Endodermal cell (in vitro differentiated cells): ENCODE measurements at regions not wholly inside any gene's neighbourhood (a gene's known extent, or its start where the extent isn't known, plus 50 kb on each side); places are given as distances from the start of the nearest gene placed in this dataset.

Experiments used
- DNase-seq: peaks from one replicate; pipeline ENCODE4 v3.0.0-alpha.2; 2017
- H3K27ac ChIP-seq: 2 replicates; pipeline ENCODE4 v1.5.1; 2013; ENCODE audit warnings: mild to moderate bottlenecking, low read depth, low read length, moderate library complexity
- H3K27me3 ChIP-seq: 2 replicates; pipeline ENCODE4 v1.6.1; 2013; ENCODE audit warnings: mild to moderate bottlenecking, low read length, moderate library complexity; ENCODE audit not compliant: insufficient read depth, control insufficient read depth, poor library complexity, severe bottlenecking
- H3K36me3 ChIP-seq: 2 replicates; pipeline ENCODE4 v1.7.0; 2013; ENCODE audit warnings: mild to moderate bottlenecking, low read length, moderate library complexity; ENCODE audit not compliant: control insufficient read depth, insufficient read depth
- H3K4me1 ChIP-seq: one replicate; pipeline ENCODE4 v1.7.0; 2013; ENCODE audit warnings: low read length; ENCODE audit not compliant: control insufficient read depth, insufficient read depth
- H3K4me3 ChIP-seq: 2 replicates; pipeline ENCODE4 v1.5.1; 2013; ENCODE audit warnings: mild to moderate bottlenecking, low read length, moderate library complexity
- H3K9ac ChIP-seq: 2 replicates; pipeline ENCODE4 v1.6.1; 2013; ENCODE audit warnings: mild to moderate bottlenecking, low read length, moderate library complexity; ENCODE audit not compliant: poor library complexity, severe bottlenecking; ENCODE audit errors: extremely low read depth
- H3K9me3 ChIP-seq: 2 replicates; pipeline ENCODE4 v1.6.1; 2013; ENCODE audit warnings: mild to moderate bottlenecking, low read length, moderate library complexity; ENCODE audit not compliant: control insufficient read depth
- H3K27ac Mint-ChIP-seq: 2 replicates; pipeline ENCODE4 v1.8.0; 2020; ENCODE audit warnings: mixed read lengths
- H3K27me3 Mint-ChIP-seq: 2 replicates; pipeline ENCODE4 v1.8.0; 2021; ENCODE audit warnings: mild to moderate bottlenecking, mixed read lengths; ENCODE audit not compliant: insufficient read depth
- H3K36me3 Mint-ChIP-seq: 2 replicates; pipeline ENCODE4 v1.8.0; 2020; ENCODE audit warnings: low read depth, mixed read lengths
- H3K4me1 Mint-ChIP-seq: 2 replicates; pipeline ENCODE4 v1.8.0; 2020; ENCODE audit warnings: mixed read lengths
- H3K4me3 Mint-ChIP-seq: 2 replicates; pipeline ENCODE4 v1.8.0; 2020; ENCODE audit warnings: mild to moderate bottlenecking, moderate library complexity, mixed read lengths
- H3K9me3 Mint-ChIP-seq: 2 replicates; pipeline ENCODE4 v1.8.0; 2020; ENCODE audit warnings: mild to moderate bottlenecking, mixed read lengths
- WGBS, 2 experiments: methylation state at CpG; one replicate each; pipeline versions ENCODE4 v1.1.5 to v1.1.7; 2013; ENCODE audit warnings: missing lambda C conversion rate in 2 of 2, mixed read lengths in 1 of 2; ENCODE audit not compliant: insufficient coverage in 1 of 2, insufficient read length in 1 of 2; 5-methylcytosine and 5-hydroxymethylcytosine counted together
- TF ChIP-seq, protein P1 (sequence below): fragments of 200-600 bp; sonication (generic); conservative IDR thresholded peaks from 2 replicates; pipeline ENCODE4 v1.5.0; 2021; ENCODE audit warnings: antibody characterized with exemption, mild to moderate bottlenecking

DNA sequence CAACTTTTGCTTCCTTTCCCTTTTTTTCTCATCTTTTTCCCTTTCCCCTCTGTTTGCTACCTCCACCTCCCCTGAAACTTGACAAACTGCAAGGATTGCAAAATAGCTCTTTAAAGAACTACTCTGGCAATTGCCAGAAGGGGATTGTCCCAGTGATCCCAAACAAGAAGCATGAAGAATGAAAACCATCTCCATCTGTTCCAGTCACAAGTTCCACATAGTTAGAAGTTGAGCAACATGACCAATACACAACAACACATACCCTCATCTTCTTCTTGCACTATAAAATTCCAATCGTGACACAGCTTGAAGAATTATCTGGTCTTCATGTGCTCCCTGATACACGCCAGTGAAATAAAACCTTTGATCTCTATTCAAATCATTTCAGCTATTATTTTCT, 93.7 kb upstream of the USP15 start:
- no peaks in the 10 kb centered on the region for H3K27me3 ChIP-seq
- no peak for DNase-seq
- TF ChIP-seq, protein P1, sequence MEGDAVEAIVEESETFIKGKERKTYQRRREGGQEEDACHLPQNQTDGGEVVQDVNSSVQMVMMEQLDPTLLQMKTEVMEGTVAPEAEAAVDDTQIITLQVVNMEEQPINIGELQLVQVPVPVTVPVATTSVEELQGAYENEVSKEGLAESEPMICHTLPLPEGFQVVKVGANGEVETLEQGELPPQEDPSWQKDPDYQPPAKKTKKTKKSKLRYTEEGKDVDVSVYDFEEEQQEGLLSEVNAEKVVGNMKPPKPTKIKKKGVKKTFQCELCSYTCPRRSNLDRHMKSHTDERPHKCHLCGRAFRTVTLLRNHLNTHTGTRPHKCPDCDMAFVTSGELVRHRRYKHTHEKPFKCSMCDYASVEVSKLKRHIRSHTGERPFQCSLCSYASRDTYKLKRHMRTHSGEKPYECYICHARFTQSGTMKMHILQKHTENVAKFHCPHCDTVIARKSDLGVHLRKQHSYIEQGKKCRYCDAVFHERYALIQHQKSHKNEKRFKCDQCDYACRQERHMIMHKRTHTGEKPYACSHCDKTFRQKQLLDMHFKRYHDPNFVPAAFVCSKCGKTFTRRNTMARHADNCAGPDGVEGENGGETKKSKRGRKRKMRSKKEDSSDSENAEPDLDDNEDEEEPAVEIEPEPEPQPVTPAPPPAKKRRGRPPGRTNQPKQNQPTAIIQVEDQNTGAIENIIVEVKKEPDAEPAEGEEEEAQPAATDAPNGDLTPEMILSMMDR = no peak
- Mint-ChIP-seq H3K36me3 (no peaks in the 10 kb centered on the region), H3K4me1 (no peaks in the 10 kb centered on the region), H3K27ac (no peak overlapping the region), H3K4me3 (no peak overlapping the region), H3K27me3 (no peaks in the 10 kb centered on the region), H3K9me3 (no peaks in the 10 kb centered on the region)
- no peak overlapping the region for H3K4me3 ChIP-seq
- WGBS, 2 experiments = 86 to 100% methylated on average over 2 of the region's 2 CpGs
- H3K36me3 ChIP-seq = no peaks in the 10 kb centered on the region
- no peaks in the 10 kb centered on the region for H3K4me1 ChIP-seq
- H3K9me3 ChIP-seq = no peaks in the 10 kb centered on the region
- no peak overlapping the region for H3K9ac ChIP-seq
- H3K27ac ChIP-seq = no peak overlapping the region

DNA sequence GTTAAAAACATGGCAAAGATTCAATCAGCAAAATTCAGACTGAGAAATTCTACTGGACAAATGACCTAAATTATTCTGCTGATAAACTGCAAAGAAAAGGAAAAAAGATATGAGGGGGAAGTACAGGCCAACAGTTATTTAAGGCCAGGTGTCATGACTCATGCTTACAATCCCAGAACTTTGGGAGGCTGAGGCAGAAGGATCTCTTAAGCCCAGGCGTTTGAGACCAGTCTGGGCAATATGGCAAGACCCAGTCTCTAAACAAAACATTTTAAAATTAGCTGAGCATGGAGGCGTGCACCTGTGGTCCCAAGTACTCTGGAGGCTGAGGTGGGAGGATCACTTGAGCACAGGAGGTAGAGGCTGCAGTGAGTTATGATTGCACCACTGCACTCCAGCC, 91.8 kb upstream of the USP15 start:
- no peak overlapping the region for H3K4me3 ChIP-seq
- Mint-ChIP-seq H3K4me1 (no peaks in the 10 kb centered on the region), H3K9me3 (no peaks in the 10 kb centered on the region), H3K36me3 (no peaks in the 10 kb centered on the region), H3K4me3 (no peak overlapping the region), H3K27me3 (no peaks in the 10 kb centered on the region), H3K27ac (no peak overlapping the region)
- no peaks in the 10 kb centered on the region for H3K27me3 ChIP-seq
- H3K9me3 ChIP-seq = no peaks in the 10 kb centered on the region
- 88 to 100% methylated on average over 1 to 2 of the region's 2 CpGs for WGBS, 2 experiments
- H3K36me3 ChIP-seq = no peaks in the 10 kb centered on the region
- TF ChIP-seq, protein P1 = no peak
- DNase-seq = no peak
- H3K9ac ChIP-seq = no peak overlapping the region
- H3K27ac ChIP-seq = no peak overlapping the region
- no peaks in the 10 kb centered on the region for H3K4me1 ChIP-seq

DNA sequence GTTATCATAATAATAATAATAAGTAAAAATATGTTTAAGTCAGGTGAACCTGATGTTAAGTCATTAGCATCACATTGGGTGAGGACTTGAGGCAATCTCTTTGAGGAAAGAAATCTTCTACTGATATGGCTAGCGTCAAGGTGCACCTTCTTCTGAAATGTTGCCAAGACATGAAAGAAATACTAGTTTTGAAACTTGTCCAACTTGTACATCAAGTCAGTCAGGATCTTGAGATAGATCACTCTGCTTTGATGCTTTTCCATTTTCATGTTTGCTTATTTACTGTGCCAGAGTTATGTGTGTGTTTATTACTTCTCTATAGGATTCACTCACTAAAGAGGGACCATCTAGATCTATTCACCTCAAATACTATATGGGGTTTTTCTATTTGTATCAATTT, 90.0 kb upstream of the USP15 start:
- no peak overlapping the region for H3K4me3 ChIP-seq
- H3K9ac ChIP-seq = no peak overlapping the region
- Mint-ChIP-seq H3K27ac (no peak overlapping the region), H3K36me3 (no peaks in the 10 kb centered on the region), H3K9me3 (no peaks in the 10 kb centered on the region), H3K27me3 (peaks cover 3% of the 10 kb centered on the region), H3K4me3 (no peak overlapping the region), H3K4me1 (no peaks in the 10 kb centered on the region)
- no peaks in the 10 kb centered on the region for H3K9me3 ChIP-seq
- no peaks in the 10 kb centered on the region for H3K36me3 ChIP-seq
- no peaks in the 10 kb centered on the region for H3K27me3 ChIP-seq
- WGBS, 2 experiments = 89 to 91% methylated on average over 1 of the region's 1 CpG
- no peaks in the 10 kb centered on the region for H3K4me1 ChIP-seq
- no peak overlapping the region for H3K27ac ChIP-seq
- TF ChIP-seq, protein P1 = no peak
- DNase-seq = no peak
